ENCODE measurements at regions not wholly inside any gene's neighbourhood (a gene's known extent, or its start where the extent isn't known, plus 50 kb on each side); places are given as distances from the start of the nearest gene placed in this dataset.

DNA sequence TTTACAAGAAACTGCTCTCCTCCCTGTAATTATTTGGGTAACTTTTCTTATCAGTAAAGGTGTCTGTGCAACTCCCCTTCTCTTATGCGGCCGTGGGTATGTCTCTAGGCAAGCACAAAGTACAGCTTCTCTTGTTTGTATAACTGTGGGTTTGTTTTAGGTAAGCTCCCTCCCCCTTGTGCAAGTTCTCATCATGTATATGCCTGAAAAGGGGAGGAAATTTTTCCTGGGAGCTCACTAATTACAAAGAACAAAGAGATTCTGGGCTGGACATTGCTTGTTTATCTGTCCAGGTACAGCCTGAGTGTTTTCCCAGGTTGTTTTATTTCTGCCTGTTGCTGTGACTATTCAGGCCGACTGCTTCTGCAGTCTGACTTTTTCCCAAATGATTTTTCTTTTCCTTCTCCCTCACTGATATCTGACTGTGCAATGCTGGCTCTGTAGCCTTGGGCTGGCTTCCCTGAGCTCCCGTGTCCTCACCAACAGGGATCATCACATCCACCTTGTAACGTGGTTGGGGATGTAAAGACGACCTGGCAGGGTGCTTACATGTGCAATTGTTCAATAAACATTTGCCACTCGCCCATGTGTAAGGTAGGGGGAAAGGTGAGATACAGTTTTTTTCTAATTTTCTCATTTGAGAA is 916.5 kb downstream of the AACS start:
- no peak for DNase-seq (ENCODE audit: low spot score)
- in situ Hi-C loops (cut with MboI; ENCODE audit: low pct_unique_long_range_greater_than_20kb, low sequenced_read_pairs, unreplicated experiment): no loop called here
- TF ChIP-seq, protein P1, sequence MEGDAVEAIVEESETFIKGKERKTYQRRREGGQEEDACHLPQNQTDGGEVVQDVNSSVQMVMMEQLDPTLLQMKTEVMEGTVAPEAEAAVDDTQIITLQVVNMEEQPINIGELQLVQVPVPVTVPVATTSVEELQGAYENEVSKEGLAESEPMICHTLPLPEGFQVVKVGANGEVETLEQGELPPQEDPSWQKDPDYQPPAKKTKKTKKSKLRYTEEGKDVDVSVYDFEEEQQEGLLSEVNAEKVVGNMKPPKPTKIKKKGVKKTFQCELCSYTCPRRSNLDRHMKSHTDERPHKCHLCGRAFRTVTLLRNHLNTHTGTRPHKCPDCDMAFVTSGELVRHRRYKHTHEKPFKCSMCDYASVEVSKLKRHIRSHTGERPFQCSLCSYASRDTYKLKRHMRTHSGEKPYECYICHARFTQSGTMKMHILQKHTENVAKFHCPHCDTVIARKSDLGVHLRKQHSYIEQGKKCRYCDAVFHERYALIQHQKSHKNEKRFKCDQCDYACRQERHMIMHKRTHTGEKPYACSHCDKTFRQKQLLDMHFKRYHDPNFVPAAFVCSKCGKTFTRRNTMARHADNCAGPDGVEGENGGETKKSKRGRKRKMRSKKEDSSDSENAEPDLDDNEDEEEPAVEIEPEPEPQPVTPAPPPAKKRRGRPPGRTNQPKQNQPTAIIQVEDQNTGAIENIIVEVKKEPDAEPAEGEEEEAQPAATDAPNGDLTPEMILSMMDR (IDR thresholded peaks at IDR 0.05; ENCODE audit: extremely low read depth, insufficient read depth, missing control alignments): no peak

GRCh38 chr12:125983094-125983783 is 918.0 kb downstream of the AACS start:
- TF ChIP-seq, protein P1 (IDR thresholded peaks at IDR 0.05; ENCODE audit: extremely low read depth, insufficient read depth, missing control alignments): no peak
- in situ Hi-C loops (cut with MboI; ENCODE audit: low pct_unique_long_range_greater_than_20kb, low sequenced_read_pairs, unreplicated experiment): no loop called here
- DNase-seq (ENCODE audit: low spot score): no peak

DNA sequence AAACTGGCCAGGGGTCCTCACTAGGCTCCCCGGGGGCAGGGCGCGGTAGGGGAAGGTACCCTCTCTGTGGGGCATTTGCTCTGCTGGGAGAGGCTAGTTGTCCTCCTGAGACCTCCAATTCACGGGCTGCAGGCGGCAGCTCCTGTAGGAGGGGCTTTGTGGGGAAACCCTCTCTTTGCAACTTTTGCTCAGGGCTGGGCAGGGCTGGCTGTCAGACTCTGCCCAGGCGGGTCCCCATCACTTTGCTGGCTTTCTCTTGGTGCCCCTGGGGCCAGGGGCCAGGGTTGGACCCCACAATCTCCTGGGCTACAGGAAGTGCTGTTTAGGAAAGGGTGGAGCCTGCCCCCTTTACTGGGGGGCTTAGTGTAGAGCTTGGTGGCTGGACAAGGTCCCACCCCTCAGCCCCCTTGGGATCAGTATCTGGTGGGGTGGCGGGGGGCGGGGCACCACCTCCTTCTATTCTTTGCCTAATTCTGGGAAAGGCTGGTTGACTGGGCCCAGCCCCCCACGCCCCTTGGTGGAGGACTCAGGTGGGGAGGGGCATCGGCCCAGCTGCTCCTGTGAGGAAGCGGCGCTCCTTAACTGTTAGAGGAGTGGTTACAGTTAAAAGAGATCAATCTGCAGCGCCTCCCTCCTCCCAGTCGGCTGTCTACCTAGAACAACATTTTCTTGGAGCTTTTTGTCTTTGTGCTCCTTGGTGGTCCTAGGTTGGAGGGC is 918.7 kb downstream of the AACS start:
- TF ChIP-seq, protein P1 (IDR thresholded peaks at IDR 0.05; ENCODE audit: extremely low read depth, insufficient read depth, missing control alignments): no peak
- DNase-seq (ENCODE audit: low spot score): no peak
- in situ Hi-C loops (cut with MboI; ENCODE audit: low pct_unique_long_range_greater_than_20kb, low sequenced_read_pairs, unreplicated experiment): no loop called here

GRCh38 chr12:125988545-125988944 is 923.3 kb downstream of the AACS start:
- no peak for DNase-seq (ENCODE audit: low spot score)
- TF ChIP-seq, protein P1 (IDR thresholded peaks at IDR 0.05; ENCODE audit: extremely low read depth, insufficient read depth, missing control alignments): no peak
- in situ Hi-C loops (cut with MboI; ENCODE audit: low pct_unique_long_range_greater_than_20kb, low sequenced_read_pairs, unreplicated experiment): no loop called here

GRCh38 chr12:125989696-125990095 is 924.5 kb downstream of the AACS start:
- DNase-seq (ENCODE audit: low spot score): no peak
- TF ChIP-seq, protein P1 (IDR thresholded peaks at IDR 0.05; ENCODE audit: extremely low read depth, insufficient read depth, missing control alignments): no peak
- in situ Hi-C loops (cut with MboI; ENCODE audit: low pct_unique_long_range_greater_than_20kb, low sequenced_read_pairs, unreplicated experiment): no loop called here

- in situ Hi-C loops (cut with MboI; ENCODE audit: low pct_unique_long_range_greater_than_20kb, low sequenced_read_pairs, unreplicated experiment): no loop called here
- TF ChIP-seq, protein P1 (IDR thresholded peaks at IDR 0.05; ENCODE audit: extremely low read depth, insufficient read depth, missing control alignments): no peak
- no peak for DNase-seq (ENCODE audit: low spot score)
Measured at GRCh38 chr12:125996443-125996842, 931.2 kb downstream of the AACS start.

Measured in GM13977 (cell line).